ENCODE measurements at regions not wholly inside any gene's neighbourhood (a gene's known extent, or its start where the extent isn't known, plus 50 kb on each side); places are given as distances from the start of the nearest gene placed in this dataset.
"Not testable (repeated sequence)": the region's sequence is repeated elsewhere in the genome, so short reads cannot be mapped to it uniquely, and the experiment has no call there.

DNA sequence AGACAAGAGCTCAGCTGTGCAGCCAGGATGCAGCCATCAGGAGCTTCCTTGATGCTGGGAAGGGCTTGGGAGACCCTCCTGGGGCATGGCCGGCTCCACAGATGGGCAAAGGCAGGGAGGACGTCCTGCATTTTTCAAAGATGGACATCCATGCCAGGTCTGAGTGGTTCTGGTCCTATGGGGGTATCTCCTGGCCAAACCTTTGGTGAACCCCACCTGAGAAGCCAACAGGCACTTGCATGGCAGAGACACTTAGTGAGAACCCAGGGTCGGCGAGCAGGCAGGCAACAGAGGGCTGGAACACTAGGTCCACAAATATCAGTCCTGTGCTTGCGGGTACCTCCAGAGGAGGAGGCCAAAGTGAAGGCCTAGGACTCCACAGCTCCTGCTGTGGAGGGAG, 70.0 kb downstream of the KCTD15 start:
- no peaks in the 10 kb centered on the region for H3K9me2 ChIP-seq (replicated peaks; ENCODE audit: low read depth, low read length)
- no peaks in the 10 kb centered on the region for H3K36me3 ChIP-seq (ENCODE audit: insufficient read depth, low read length)
- TF ChIP-seq EZH2phosphoT487 (IDR thresholded peaks at IDR 0.05; ENCODE audit: borderline replicate concordance) = no peak
- TF ChIP-seq, protein P1, sequence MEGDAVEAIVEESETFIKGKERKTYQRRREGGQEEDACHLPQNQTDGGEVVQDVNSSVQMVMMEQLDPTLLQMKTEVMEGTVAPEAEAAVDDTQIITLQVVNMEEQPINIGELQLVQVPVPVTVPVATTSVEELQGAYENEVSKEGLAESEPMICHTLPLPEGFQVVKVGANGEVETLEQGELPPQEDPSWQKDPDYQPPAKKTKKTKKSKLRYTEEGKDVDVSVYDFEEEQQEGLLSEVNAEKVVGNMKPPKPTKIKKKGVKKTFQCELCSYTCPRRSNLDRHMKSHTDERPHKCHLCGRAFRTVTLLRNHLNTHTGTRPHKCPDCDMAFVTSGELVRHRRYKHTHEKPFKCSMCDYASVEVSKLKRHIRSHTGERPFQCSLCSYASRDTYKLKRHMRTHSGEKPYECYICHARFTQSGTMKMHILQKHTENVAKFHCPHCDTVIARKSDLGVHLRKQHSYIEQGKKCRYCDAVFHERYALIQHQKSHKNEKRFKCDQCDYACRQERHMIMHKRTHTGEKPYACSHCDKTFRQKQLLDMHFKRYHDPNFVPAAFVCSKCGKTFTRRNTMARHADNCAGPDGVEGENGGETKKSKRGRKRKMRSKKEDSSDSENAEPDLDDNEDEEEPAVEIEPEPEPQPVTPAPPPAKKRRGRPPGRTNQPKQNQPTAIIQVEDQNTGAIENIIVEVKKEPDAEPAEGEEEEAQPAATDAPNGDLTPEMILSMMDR (conservative IDR thresholded peaks at IDR 0.05; ENCODE audit: low read length) = no peak
- H3K9me3 ChIP-seq (ENCODE audit: insufficient read depth, low read depth, low read length) = no peaks in the 10 kb centered on the region
- no peak overlapping the region for H3K4me2 ChIP-seq (ENCODE audit: low read depth, low read length, poor library complexity, severe bottlenecking)
- no peak overlapping the region for H3K9ac ChIP-seq (ENCODE audit: low read depth, low read length, poor library complexity, severe bottlenecking)
- no peaks in the 10 kb centered on the region for H3K79me2 ChIP-seq (ENCODE audit: insufficient read depth, low read length)
- H3K4me1 ChIP-seq (ENCODE audit: insufficient read depth, low read length, poor library complexity, severe bottlenecking) = no peaks in the 10 kb centered on the region
- no peaks in the 10 kb centered on the region for H3K27me3 ChIP-seq (ENCODE audit: insufficient read depth, low read length, poor library complexity, severe bottlenecking)
- H4K20me1 ChIP-seq (ENCODE audit: insufficient read depth, low read length, poor library complexity, severe bottlenecking) = no peaks in the 10 kb centered on the region
- no peak overlapping the region for H2AFZ ChIP-seq (ENCODE audit: low read length)
- no peak overlapping the region for H3K4me3 ChIP-seq (ENCODE audit: low read length, poor library complexity, severe bottlenecking)
- no peaks in the 10 kb centered on the region for H3F3A ChIP-seq (ENCODE audit: low read depth)

DNA sequence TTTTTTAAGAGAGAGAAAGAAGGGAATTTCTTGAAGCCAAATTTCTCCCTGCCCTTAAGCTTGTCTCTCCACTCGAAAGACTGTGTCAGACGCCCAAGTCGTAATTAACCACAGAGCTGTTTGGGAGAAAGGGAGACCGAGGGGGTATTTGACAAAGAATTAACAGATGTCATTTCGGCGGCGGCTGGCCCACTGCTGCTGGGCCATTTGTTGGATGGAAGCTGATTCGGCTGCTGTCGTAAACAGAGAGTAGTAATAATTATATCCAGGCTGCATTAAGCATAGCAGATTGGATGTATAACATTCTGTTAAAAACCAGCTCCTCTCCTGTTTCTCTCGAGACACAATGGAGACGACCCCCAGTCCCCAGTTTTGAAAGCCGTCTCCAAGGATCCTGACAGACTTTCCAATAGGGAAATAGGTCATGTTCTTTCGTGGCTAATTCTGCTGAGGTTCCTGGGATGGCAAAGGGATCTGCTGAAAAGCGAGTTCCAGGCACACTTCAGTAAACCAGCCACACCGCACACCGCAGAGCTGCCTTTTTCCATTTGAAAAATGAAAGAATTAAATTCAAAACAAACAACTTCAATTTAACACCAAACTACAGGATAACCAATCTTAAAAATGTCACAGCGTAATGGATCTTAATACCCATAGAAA, 71.5 kb downstream of the KCTD15 start:
- H3K4me1 ChIP-seq (ENCODE audit: insufficient read depth, low read length, poor library complexity, severe bottlenecking) = no peaks in the 10 kb centered on the region
- no peaks in the 10 kb centered on the region for H3K36me3 ChIP-seq (ENCODE audit: insufficient read depth, low read length)
- no peak overlapping the region for H3K4me3 ChIP-seq (ENCODE audit: low read length, poor library complexity, severe bottlenecking)
- H2AFZ ChIP-seq (ENCODE audit: low read length) = no peak overlapping the region
- no peaks in the 10 kb centered on the region for H3K79me2 ChIP-seq (ENCODE audit: insufficient read depth, low read length)
- H3K4me2 ChIP-seq (ENCODE audit: low read depth, low read length, poor library complexity, severe bottlenecking) = no peak overlapping the region
- TF ChIP-seq EZH2phosphoT487 (IDR thresholded peaks at IDR 0.05; ENCODE audit: borderline replicate concordance) = no peak
- TF ChIP-seq, protein P1 (conservative IDR thresholded peaks at IDR 0.05; ENCODE audit: low read length) = no peak
- no peaks in the 10 kb centered on the region for H3K9me2 ChIP-seq (replicated peaks; ENCODE audit: low read depth, low read length)
- no peaks in the 10 kb centered on the region for H3K27me3 ChIP-seq (ENCODE audit: insufficient read depth, low read length, poor library complexity, severe bottlenecking)
- H3K9ac ChIP-seq (ENCODE audit: low read depth, low read length, poor library complexity, severe bottlenecking) = no peak overlapping the region
- H4K20me1 ChIP-seq (ENCODE audit: insufficient read depth, low read length, poor library complexity, severe bottlenecking) = no peaks in the 10 kb centered on the region
- no peaks in the 10 kb centered on the region for H3K9me3 ChIP-seq (ENCODE audit: insufficient read depth, low read depth, low read length)
- no peaks in the 10 kb centered on the region for H3F3A ChIP-seq (ENCODE audit: low read depth)

DNA sequence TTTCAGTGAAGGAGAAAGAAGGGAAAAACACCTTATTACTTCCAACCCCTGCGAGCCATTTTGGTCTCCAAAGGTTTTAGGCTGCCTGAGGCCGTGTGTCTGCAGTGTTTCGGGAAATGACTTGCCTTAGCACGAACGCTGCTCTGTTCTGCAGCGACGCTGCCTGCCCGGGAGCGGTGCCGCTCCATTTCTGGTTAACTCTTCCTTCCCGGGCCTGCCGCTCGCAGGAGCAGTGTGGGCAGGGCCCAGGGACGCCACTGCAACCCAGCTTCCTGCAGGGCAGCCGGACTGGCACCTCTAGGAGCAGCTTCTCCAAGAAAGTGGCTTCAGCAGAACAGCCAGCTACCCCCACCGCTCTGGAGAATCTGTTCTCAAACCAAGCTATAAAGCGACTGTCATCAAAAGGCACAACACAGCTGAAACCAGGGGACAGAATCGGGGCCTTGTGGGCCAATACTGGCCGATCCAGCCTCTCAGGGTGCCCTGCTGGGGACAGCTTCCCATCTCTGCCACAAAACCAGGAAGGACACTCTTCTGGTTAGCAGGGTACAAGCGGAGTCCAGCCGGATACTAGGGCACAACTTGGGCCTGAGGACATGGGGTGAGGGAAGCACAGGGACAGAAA, 72.2 kb downstream of the KCTD15 start:
- Histone ChIP-seq H3K27me3 (ENCODE audit: insufficient read depth, low read length, poor library complexity, severe bottlenecking) (no peaks in the 10 kb centered on the region), H3K4me3 (ENCODE audit: low read length, poor library complexity, severe bottlenecking) (no peak overlapping the region), H3K4me1 (ENCODE audit: insufficient read depth, low read length, poor library complexity, severe bottlenecking) (no peaks in the 10 kb centered on the region), H3F3A (ENCODE audit: low read depth) (no peaks in the 10 kb centered on the region), H3K4me2 (ENCODE audit: low read depth, low read length, poor library complexity, severe bottlenecking) (no peak overlapping the region), H3K36me3 (ENCODE audit: insufficient read depth, low read length) (no peaks in the 10 kb centered on the region), H2AFZ (ENCODE audit: low read length) (no peak overlapping the region), H3K9me2 (replicated peaks; ENCODE audit: low read depth, low read length) (no peaks in the 10 kb centered on the region), H4K20me1 (ENCODE audit: insufficient read depth, low read length, poor library complexity, severe bottlenecking) (no peaks in the 10 kb centered on the region), H3K9ac (ENCODE audit: low read depth, low read length, poor library complexity, severe bottlenecking) (no peak overlapping the region), H3K9me3 (ENCODE audit: insufficient read depth, low read depth, low read length) (no peaks in the 10 kb centered on the region), H3K79me2 (ENCODE audit: insufficient read depth, low read length) (no peaks in the 10 kb centered on the region)
- no peak for TF ChIP-seq EZH2phosphoT487 (IDR thresholded peaks at IDR 0.05; ENCODE audit: borderline replicate concordance)
- TF ChIP-seq, protein P1 (conservative IDR thresholded peaks at IDR 0.05; ENCODE audit: low read length) = no peak

DNA sequence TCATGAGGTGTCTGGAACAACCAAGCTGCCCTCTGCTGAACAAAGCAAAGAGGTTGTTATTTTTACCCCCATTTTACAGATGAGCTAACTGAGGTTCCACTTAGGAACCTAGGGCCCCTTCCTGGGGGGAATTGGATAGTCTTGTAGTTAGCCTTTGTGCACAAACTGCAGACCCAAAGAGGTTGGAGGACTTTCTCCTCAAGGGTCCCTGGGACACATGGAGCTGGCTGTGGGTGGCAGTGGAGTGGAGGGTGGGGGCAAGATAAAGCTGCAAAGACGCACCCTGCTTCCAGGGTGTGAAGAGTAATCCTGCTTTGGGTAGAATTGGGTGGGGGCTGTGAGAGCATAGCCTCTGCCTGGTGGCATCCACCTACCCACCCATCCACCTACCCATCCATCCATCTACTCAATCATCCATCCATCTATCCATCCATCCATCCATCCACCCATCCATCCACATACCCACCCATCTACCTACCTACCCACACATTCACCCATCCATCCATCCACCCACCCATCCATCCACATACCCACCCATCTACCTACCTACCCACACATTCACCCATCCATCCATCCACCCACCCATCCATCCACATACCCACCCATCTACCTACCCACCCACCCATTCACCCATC, 73.7 kb downstream of the KCTD15 start:
- H3K9ac ChIP-seq (ENCODE audit: low read depth, low read length, poor library complexity, severe bottlenecking); H3K9me2 ChIP-seq (replicated peaks; ENCODE audit: low read depth, low read length); H3K9me3 ChIP-seq (ENCODE audit: insufficient read depth, low read depth, low read length); H3K4me1 ChIP-seq (ENCODE audit: insufficient read depth, low read length, poor library complexity, severe bottlenecking); H3K4me2 ChIP-seq (ENCODE audit: low read depth, low read length, poor library complexity, severe bottlenecking); H2AFZ ChIP-seq (ENCODE audit: low read length); H3K79me2 ChIP-seq (ENCODE audit: insufficient read depth, low read length); H3K27me3 ChIP-seq (ENCODE audit: insufficient read depth, low read length, poor library complexity, severe bottlenecking); H3K36me3 ChIP-seq (ENCODE audit: insufficient read depth, low read length); H3K4me3 ChIP-seq (ENCODE audit: low read length, poor library complexity, severe bottlenecking); H3F3A ChIP-seq (ENCODE audit: low read depth); H4K20me1 ChIP-seq (ENCODE audit: insufficient read depth, low read length, poor library complexity, severe bottlenecking): not testable (repeated sequence)
